Esophagus squamous epithelium (tissue), 5 donors: ENCODE measurements at regions not wholly inside any gene's neighbourhood (a gene's known extent, or its start where the extent isn't known, plus 50 kb on each side); places are given as distances from the start of the nearest gene placed in this dataset.

Experiments used
- DNase-seq: peaks from one replicate; lab custom pipeline; 2025; lab: John Stamatoyannopoulos, UW
- H3K27ac ChIP-seq, 4 donors: fragments of 200-600 bp; sonication (generic); one replicate each; pipeline ENCODE4 v1.5.1; 2016 to 2019; ENCODE audit warnings: mild to moderate bottlenecking in 1 of 4
- H3K27me3 ChIP-seq, 4 donors: fragments of 200-600 bp; sonication (generic); 1 replicate in 3 of 4; 2 replicates in 1 of 4; pipeline versions ENCODE4 v1.5.1 to v1.6.0; 2017 to 2021; ENCODE audit warnings: antibody characterized with exemption in 1 of 4
- H3K36me3 ChIP-seq, 3 donors: fragments of 200-600 bp; sonication (generic); one replicate each; pipeline ENCODE4 v1.5.1; 2016 to 2019
- H3K4me1 ChIP-seq, 3 donors: fragments of 200-600 bp; sonication (generic); one replicate each; pipeline ENCODE4 v1.5.1; 2017 to 2019
- H3K4me3 ChIP-seq, 4 donors: fragments of 200-600 bp; sonication (generic); 1 replicate in 3 of 4; 2 replicates in 1 of 4; pipeline ENCODE4 v1.5.1; 2016 to 2019; ENCODE audit warnings: mild to moderate bottlenecking in 2 of 4, moderate library complexity in 1 of 4
- H3K9me3 ChIP-seq, 3 donors: fragments of 200-600 bp; sonication (generic); one replicate each; pipeline ENCODE4 v1.5.1; 2016 to 2019
- POLR2A ChIP-seq, 4 donors: fragments of 450-650 bp; IDR thresholded peaks; one replicate each; pipeline ENCODE4 v1.6.1; 2017; ENCODE audit warnings: antibody characterized with exemption in 4 of 4, mild to moderate bottlenecking in 4 of 4, moderate library complexity in 3 of 4
- WGBS, 2 donors: methylation state at CpG; one replicate each; pipeline ENCODE4 v1.1.5; 2018; 5-methylcytosine and 5-hydroxymethylcytosine counted together
- intact Hi-C: fragments of 100-400 bp; cut with DNase I; formaldehyde crosslinking; loops from one replicate; pipeline ENCODE4 v1.15.0; 2022
- TF ChIP-seq, protein P1 (sequence below), 6 experiments: fragments of 450-650 bp in 4 of 6; fragments of 200-600 bp in 2 of 6; sonication (generic) in 2 of 6; IDR thresholded peaks; one replicate each; pipeline ENCODE4 v1.5.1; 2016 to 2019; ENCODE audit warnings: antibody characterized with exemption in 6 of 6, mild to moderate bottlenecking in 4 of 6, moderate library complexity in 4 of 6
- donor health status: DM: yes; HTN: yes; CAD: no.

DNA sequence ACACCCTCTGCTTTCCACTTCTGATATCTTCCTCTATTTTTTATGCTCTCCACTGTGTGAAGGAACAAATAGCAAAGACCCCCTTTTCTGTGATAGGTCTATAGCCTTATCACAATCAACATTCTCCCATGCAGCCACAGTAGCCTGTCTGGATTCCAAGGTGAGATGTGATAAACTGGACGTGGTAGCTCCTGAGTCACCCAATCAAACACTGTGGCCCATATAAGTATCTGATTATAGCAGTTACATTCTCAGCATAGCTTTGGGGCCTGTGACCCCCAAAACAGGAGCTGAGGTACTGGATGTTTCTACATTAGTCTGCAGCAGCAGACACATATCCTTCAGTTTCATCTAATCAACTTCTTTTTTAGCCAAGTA is 172.7 kb upstream of the IGFBP7 start:
- Histone ChIP-seq H3K4me3 (no peak overlapping the region), H3K27me3 (no peaks in the 10 kb centered on the region), H3K9me3 (no peaks in the 10 kb centered on the region), H3K4me1 (no peaks in the 10 kb centered on the region), H3K36me3 (no peaks in the 10 kb centered on the region), H3K27ac (no peak overlapping the region)
- WGBS, 2 donors, result 56 to 73% methylated on average over 1 of the region's 1 CpG
- intact Hi-C loops, result no loop called here
- DNase-seq, result no peak
- TF ChIP-seq, protein P1, sequence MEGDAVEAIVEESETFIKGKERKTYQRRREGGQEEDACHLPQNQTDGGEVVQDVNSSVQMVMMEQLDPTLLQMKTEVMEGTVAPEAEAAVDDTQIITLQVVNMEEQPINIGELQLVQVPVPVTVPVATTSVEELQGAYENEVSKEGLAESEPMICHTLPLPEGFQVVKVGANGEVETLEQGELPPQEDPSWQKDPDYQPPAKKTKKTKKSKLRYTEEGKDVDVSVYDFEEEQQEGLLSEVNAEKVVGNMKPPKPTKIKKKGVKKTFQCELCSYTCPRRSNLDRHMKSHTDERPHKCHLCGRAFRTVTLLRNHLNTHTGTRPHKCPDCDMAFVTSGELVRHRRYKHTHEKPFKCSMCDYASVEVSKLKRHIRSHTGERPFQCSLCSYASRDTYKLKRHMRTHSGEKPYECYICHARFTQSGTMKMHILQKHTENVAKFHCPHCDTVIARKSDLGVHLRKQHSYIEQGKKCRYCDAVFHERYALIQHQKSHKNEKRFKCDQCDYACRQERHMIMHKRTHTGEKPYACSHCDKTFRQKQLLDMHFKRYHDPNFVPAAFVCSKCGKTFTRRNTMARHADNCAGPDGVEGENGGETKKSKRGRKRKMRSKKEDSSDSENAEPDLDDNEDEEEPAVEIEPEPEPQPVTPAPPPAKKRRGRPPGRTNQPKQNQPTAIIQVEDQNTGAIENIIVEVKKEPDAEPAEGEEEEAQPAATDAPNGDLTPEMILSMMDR (IDR thresholded peaks at IDR 0.05), result no peak
- TF ChIP-seq POLR2A (IDR thresholded peaks at IDR 0.05), result no peak

DNA sequence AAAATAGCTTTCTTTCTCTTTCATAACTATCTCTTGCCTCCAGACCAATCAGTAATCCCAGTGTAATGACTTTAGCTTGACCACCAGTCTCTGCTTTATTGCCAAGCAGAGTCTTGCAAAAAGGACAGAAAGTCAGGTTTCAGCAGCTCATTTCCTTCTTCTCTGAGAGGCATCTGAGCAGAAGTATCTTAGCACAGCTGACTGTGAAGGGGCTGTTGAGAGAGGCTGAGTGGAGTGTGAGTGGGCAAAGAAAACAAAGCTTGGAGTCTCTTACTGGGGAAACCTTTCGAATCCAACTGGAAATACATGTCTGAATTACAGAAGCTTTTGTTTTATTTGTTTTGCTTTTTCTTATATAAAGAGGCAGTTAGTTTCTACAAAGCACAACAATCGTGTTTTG is 170.3 kb upstream of the IGFBP7 start:
- H3K4me1 ChIP-seq, result no peaks in the 10 kb centered on the region
- H3K4me3 ChIP-seq, result no peak overlapping the region
- no peaks in the 10 kb centered on the region for H3K9me3 ChIP-seq
- 71 to 72% methylated on average over 2 of the region's 2 CpGs for WGBS, 2 donors
- no peaks in the 10 kb centered on the region for H3K36me3 ChIP-seq
- no peak overlapping the region for H3K27ac ChIP-seq
- intact Hi-C loops, result no loop called here
- TF ChIP-seq, protein P1 (IDR thresholded peaks at IDR 0.05), result no peak
- no peak for TF ChIP-seq POLR2A (IDR thresholded peaks at IDR 0.05)
- no peaks in the 10 kb centered on the region for H3K27me3 ChIP-seq
- DNase-seq, result no peak

DNA sequence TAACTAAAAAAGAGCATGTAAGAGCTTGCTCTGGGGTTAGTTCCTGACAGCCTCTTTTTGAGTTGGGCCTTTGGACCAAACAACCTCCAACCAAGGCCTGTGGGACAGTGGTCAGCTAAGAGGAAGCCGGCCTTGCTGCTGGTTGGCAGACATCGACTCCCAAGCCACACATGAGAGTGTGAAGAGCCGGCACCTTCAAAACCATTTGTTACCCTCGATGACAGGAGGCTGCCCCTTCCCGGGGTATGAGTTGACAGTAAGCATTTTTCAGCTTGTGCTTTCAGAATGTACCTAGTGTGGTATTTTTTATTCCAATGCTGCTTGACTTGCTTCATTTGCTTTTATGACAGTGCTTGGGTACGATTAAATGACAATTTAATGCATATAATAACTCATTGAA is 168.6 kb upstream of the IGFBP7 start:
- 62 to 64% methylated on average over 3 to 6 of the region's 6 CpGs for WGBS, 2 donors

DNA sequence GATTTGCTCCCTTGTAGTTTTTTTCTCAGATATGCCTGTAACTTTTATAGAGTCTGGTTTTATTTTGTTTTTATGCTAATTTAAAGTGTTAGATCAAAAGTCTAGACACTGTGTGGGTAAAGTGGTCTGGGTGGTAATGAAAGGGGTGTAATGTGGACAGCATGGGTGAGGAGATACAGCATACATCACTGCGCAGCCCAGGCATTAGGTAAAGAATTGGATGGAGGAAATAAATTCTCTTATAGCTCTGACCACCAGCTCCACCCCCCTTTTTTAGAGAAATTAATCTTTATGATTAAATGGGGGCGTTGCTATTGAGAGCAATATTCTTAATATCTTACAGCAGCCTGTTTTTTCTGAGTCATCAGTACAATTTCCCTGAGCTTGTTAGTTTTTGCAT is 163.9 kb upstream of the IGFBP7 start:
- no peaks in the 10 kb centered on the region for H3K9me3 ChIP-seq
- DNase-seq, result no peak
- H3K36me3 ChIP-seq, result no peaks in the 10 kb centered on the region
- 44 to 70% methylated on average over 2 of the region's 2 CpGs for WGBS, 2 donors
- no peak overlapping the region for H3K4me3 ChIP-seq
- TF ChIP-seq, protein P1 (IDR thresholded peaks at IDR 0.05), result no peak
- no peak for TF ChIP-seq POLR2A (IDR thresholded peaks at IDR 0.05)
- no peak overlapping the region for H3K27ac ChIP-seq
- no peaks in the 10 kb centered on the region for H3K27me3 ChIP-seq
- intact Hi-C loops, result no loop called here
- no peaks in the 10 kb centered on the region for H3K4me1 ChIP-seq

More for the DNA sequence above, 168.6 kb upstream of the IGFBP7 start:
- Histone ChIP-seq H3K4me1 (no peaks in the 10 kb centered on the region), H3K4me3 (no peak overlapping the region), H3K36me3 (no peaks in the 10 kb centered on the region), H3K27me3 (no peaks in the 10 kb centered on the region), H3K27ac (no peak overlapping the region), H3K9me3 (no peaks in the 10 kb centered on the region)
- intact Hi-C loops, result no loop called here
- TF ChIP-seq, protein P1 (IDR thresholded peaks at IDR 0.05), result no peak
- no peak for TF ChIP-seq POLR2A (IDR thresholded peaks at IDR 0.05)
- no peak for DNase-seq

DNA sequence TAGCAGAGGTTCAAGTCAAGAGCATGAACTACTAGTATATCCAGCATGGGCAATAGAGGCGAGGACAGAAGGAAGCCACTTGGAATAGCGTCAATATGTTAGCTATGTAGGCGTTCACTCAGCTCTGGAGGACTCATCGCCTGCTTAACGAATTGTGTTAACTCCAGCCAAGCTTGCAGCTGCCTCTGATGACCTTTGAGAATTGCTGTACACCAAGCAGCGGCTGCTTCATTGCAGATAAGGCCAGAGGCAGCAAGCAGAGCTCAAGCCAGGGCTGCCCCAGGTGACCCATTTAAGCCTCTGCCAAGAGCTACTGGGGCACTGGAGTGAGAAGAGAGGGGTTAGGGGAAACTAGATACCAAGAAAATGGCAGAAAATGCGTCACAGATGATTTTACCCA is 160.2 kb upstream of the IGFBP7 start:
- H3K27ac ChIP-seq, result no peak overlapping the region
- no peak overlapping the region for H3K4me3 ChIP-seq
- H3K9me3 ChIP-seq, result no peaks in the 10 kb centered on the region
- no peaks in the 10 kb centered on the region for H3K4me1 ChIP-seq
- DNase-seq, result no peak
- H3K27me3 ChIP-seq, result no peaks in the 10 kb centered on the region
- H3K36me3 ChIP-seq, result no peaks in the 10 kb centered on the region
- TF ChIP-seq, protein P1 (IDR thresholded peaks at IDR 0.05), result no peak
- TF ChIP-seq POLR2A (IDR thresholded peaks at IDR 0.05), result no peak
- WGBS, 2 donors, result 49 to 73% methylated on average over 7 of the region's 7 CpGs
- intact Hi-C loops, result no loop called here
